ENCODE measurements at regions not wholly inside any gene's neighbourhood (a gene's known extent, or its start where the extent isn't known, plus 50 kb on each side); places are given as distances from the start of the nearest gene placed in this dataset.

- TF ChIP-seq POLR2A (IDR thresholded peaks at IDR 0.05; ENCODE audit: low read depth, low read length) (no peak), CTCF (conservative IDR thresholded peaks at IDR 0.05; ENCODE audit: low read depth, low read length) (no peak)
These were observed 118.7 kb upstream of the RIPOR2 start for GRCh38 chr6:25054469-25054868.

Data from IMR-90 (cell line).